Endothelial cell of umbilical vein (primary cell): ENCODE measurements at regions not wholly inside any gene's neighbourhood (a gene's known extent, or its start where the extent isn't known, plus 50 kb on each side); places are given as distances from the start of the nearest gene placed in this dataset.

Experiments used
- BruUV-seq: library from RNA; stranded (reverse); fragments of 400-500 nt; replicated peaks from 2 replicates; lab custom pipeline; 2021; lab: Mats Ljungman, UMichigan
- CTCF ChIA-PET: fragments of 300-600, 350-600 bp; sonication (Branson Sonifier 250); formaldehyde crosslinking; loops from one replicate; lab custom pipeline; 2021; ENCODE audit warnings: antibody characterized with exemption, inconsistent platforms; lab: Charles Lee
- POLR2A ChIA-PET: fragments of 300-600, 350-600 bp; sonication (Branson Sonifier 250); formaldehyde crosslinking; loops from one replicate; lab custom pipeline; 2021; ENCODE audit warnings: antibody characterized with exemption, inconsistent platforms; lab: Charles Lee
- DNase-seq: peaks from one replicate; pipeline ENCODE4 v3.0.0-alpha.2; 2011; ENCODE audit warnings: low read depth, low spot score
- FAIRE-seq: peaks from 2 replicates; lab custom pipeline; 2011; peaks lifted over from hg19 to GRCh38; lab: Jason Lieb, UNC
- H2AFZ ChIP-seq: 2 replicates; pipeline ENCODE4 v1.6.0; 2012; ENCODE audit warnings: low read depth, low read length, control low read depth, inconsistent platforms
- H3K27ac ChIP-seq: 2 replicates; pipeline ENCODE4 v1.5.1; 2011; ENCODE audit warnings: low read depth, mild to moderate bottlenecking, control low read depth, low read length, moderate library complexity; ENCODE audit not compliant: insufficient read depth
- H3K27me3 ChIP-seq, 2 experiments: 2 replicates each; pipeline versions ENCODE4 v1.6.0 to v1.6.1; 2011; ENCODE audit warnings: low read length in 2 of 2, mixed read lengths in 1 of 2; ENCODE audit not compliant: control insufficient read depth in 2 of 2, insufficient read depth in 2 of 2
- H3K36me3 ChIP-seq, 2 experiments: 2 replicates in 1 of 2; 3 replicates in 1 of 2; pipeline ENCODE4 v1.5.1; 2011; ENCODE audit warnings: low read length in 2 of 2, mild to moderate bottlenecking in 1 of 2, moderate library complexity in 1 of 2; ENCODE audit not compliant: control insufficient read depth in 2 of 2, insufficient read depth in 2 of 2; ENCODE audit errors: extremely low read depth in 1 of 2
- H3K4me1 ChIP-seq: 3 replicates; pipeline ENCODE4 v1.5.1; 2011; ENCODE audit warnings: mild to moderate bottlenecking, low read length; ENCODE audit not compliant: control insufficient read depth, insufficient read depth; ENCODE audit errors: extremely low read depth
- H3K4me2 ChIP-seq: 2 replicates; pipeline ENCODE4 v1.6.1; 2011; ENCODE audit warnings: low read length, control low read depth, mixed read lengths; ENCODE audit not compliant: insufficient read depth
- H3K4me3 ChIP-seq, 3 experiments: fragments of 200-600 bp in 1 of 3; sonication (generic), shearing (Covaris generic) in 1 of 3; replicated peaks in 1 of 3; 2 replicates each; pipeline ENCODE4 v1.5.1; 2011 to 2016; ENCODE audit warnings: control low read depth in 3 of 3, low read length in 3 of 3, mild to moderate bottlenecking in 2 of 3, inconsistent platforms in 1 of 3, low read depth in 1 of 3, moderate library complexity in 1 of 3; ENCODE audit not compliant: insufficient read depth in 1 of 3
- H3K79me2 ChIP-seq: 2 replicates; pipeline ENCODE4 v1.6.0; 2012; ENCODE audit warnings: low read length, inconsistent platforms; ENCODE audit not compliant: control insufficient read depth, insufficient read depth
- H3K9ac ChIP-seq: replicated peaks from 2 replicates; pipeline ENCODE3; 2011; ENCODE audit warnings: low read length, control low read depth; ENCODE audit not compliant: insufficient read depth; ENCODE audit errors: extremely low read depth
- H3K9me1 ChIP-seq: replicated peaks from 3 replicates; pipeline ENCODE4 v1.6.0; 2011; ENCODE audit warnings: mild to moderate bottlenecking, low read length; ENCODE audit not compliant: control insufficient read depth, insufficient read depth; ENCODE audit errors: extremely low read depth
- H3K9me3 ChIP-seq: replicated peaks from 2 replicates; pipeline ENCODE4 v1.5.1; 2012; ENCODE audit warnings: low read length, inconsistent platforms; ENCODE audit not compliant: control insufficient read depth, insufficient read depth
- H4K20me1 ChIP-seq: replicated peaks from 2 replicates; pipeline ENCODE3; 2011; ENCODE audit warnings: mild to moderate bottlenecking, low read length; ENCODE audit not compliant: control insufficient read depth, insufficient read depth; ENCODE audit errors: extremely low read depth
- EZH2 ChIP-seq: IDR thresholded peaks from 2 replicates; pipeline ENCODE4 v1.6.1; 2012; ENCODE audit warnings: borderline replicate concordance, low read depth, mild to moderate bottlenecking, moderate library complexity, low read length, inconsistent platforms; ENCODE audit not compliant: severe bottlenecking
- FOS ChIP-seq: IDR thresholded peaks from 2 replicates; pipeline ENCODE4 v1.6.1; 2011; ENCODE audit warnings: mild to moderate bottlenecking, low read length, moderate library complexity, borderline replicate concordance; ENCODE audit not compliant: insufficient read depth
- GATA2 ChIP-seq: IDR thresholded peaks from 2 replicates; pipeline ENCODE4 v1.7.0; 2011; ENCODE audit warnings: low read depth, mild to moderate bottlenecking, moderate library complexity, mixed read lengths, low read length; ENCODE audit not compliant: insufficient read length, insufficient read depth
- JUN ChIP-seq: IDR thresholded peaks from 2 replicates; pipeline ENCODE4 v1.6.1; 2011; ENCODE audit warnings: borderline replicate concordance, low read depth; ENCODE audit not compliant: insufficient read length, insufficient read depth
- MYC ChIP-seq: IDR thresholded peaks from one replicate; pipeline ENCODE4 v1.6.1; 2011; ENCODE audit warnings: mild to moderate bottlenecking, low read depth, low read length
- POLR2A ChIP-seq: IDR thresholded peaks from 2 replicates; pipeline ENCODE4 v1.6.1; 2012; ENCODE audit warnings: low read depth, mild to moderate bottlenecking, control low read depth, low read length
- POLR2AphosphoS5 ChIP-seq: IDR thresholded peaks from 2 replicates; pipeline ENCODE4 v1.6.1; 2012; ENCODE audit warnings: low read depth, mild to moderate bottlenecking, control low read depth, low read length, moderate library complexity; ENCODE audit not compliant: insufficient read depth
- dilution Hi-C: fragments of 300-500 bp; cut with MboI; formaldehyde crosslinking; loops from one replicate; pipeline ENCODE4 v1.15.0; 2019; ENCODE audit warnings: low sequenced_read_pairs; ENCODE audit not compliant: extremely low pct_ligation_motif_present
- intact Hi-C: fragments of 100-400 bp; cut with micrococcal nuclease; formaldehyde crosslinking; loops from one replicate; pipeline ENCODE4 v1.10.0; 2022
- TF ChIP-seq, protein P1 (sequence below), 2 donors: IDR thresholded peaks; 1 replicate in 1 of 2; 2 replicates in 1 of 2; pipeline ENCODE4 v1.5.1; 2011; ENCODE audit warnings: low read length in 2 of 2, mild to moderate bottlenecking in 2 of 2, moderate library complexity in 2 of 2, control low read depth in 1 of 2, inconsistent platforms in 1 of 2, low read depth in 1 of 2; ENCODE audit not compliant: insufficient read depth in 1 of 2; ENCODE audit errors: extremely low read depth in 1 of 2
- TF ChIP-seq, protein P2 (sequence below): IDR thresholded peaks from 2 replicates; pipeline ENCODE4 v1.6.1; 2011; ENCODE audit not compliant: insufficient read depth, insufficient read length

DNA sequence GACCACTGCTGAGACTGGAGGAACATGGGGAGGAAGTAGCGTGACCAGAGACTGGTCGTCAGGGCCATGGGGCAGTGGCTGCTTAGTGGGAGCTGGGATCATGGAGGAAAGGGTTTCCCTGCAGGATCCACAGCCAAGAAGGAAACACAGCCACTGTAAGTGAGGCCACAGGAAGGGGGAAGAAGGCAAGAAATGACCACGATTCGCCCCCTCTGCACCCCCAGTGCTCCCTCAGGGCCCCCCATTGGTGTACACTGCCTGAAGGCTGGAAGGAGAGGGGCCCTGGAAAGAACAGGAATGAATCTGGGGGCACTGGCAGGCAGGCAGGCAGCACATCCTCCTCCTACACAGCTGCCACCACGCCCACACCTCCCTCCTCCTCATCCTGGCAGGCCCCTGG lies 62.5 kb upstream of the RMDN2 start:
- no peaks in the 10 kb centered on the region for H3K9me1 ChIP-seq
- no peak overlapping the region for H3K4me3 ChIP-seq
- POLR2A ChIA-PET: no interaction called here
- intact Hi-C loops (no loop called here), dilution Hi-C loops (loop anchor here (25.0 kb wide), 1 partner anchor 450 kb away; no protein-coding TSS in a partner anchor)
- CTCF ChIA-PET: interaction anchor here (1.3 to 2.0 kb wide), 2 partner anchors 15 to 448 kb away, joined by 3 to 17 read pairs; no protein-coding TSS in a partner anchor
- H3K79me2 ChIP-seq: no peaks in the 10 kb centered on the region
- no peaks in the 10 kb centered on the region for H4K20me1 ChIP-seq
- no peaks in the 10 kb centered on the region for H3K27me3 ChIP-seq
- no peak overlapping the region for H3K9ac ChIP-seq
- H2AFZ ChIP-seq: no peak overlapping the region
- no peaks in the 10 kb centered on the region for H3K9me3 ChIP-seq
- H3K27ac ChIP-seq: no peak overlapping the region
- H3K36me3 ChIP-seq: no peaks in the 10 kb centered on the region
- BruUV-seq: no TSS peak
- DNase-seq (no peak), FAIRE-seq (no peak)
- H3K4me1 ChIP-seq: no peaks in the 10 kb centered on the region
- no peak for TF ChIP-seq FOS
- no peak for TF ChIP-seq GATA2
- TF ChIP-seq, protein P1, sequence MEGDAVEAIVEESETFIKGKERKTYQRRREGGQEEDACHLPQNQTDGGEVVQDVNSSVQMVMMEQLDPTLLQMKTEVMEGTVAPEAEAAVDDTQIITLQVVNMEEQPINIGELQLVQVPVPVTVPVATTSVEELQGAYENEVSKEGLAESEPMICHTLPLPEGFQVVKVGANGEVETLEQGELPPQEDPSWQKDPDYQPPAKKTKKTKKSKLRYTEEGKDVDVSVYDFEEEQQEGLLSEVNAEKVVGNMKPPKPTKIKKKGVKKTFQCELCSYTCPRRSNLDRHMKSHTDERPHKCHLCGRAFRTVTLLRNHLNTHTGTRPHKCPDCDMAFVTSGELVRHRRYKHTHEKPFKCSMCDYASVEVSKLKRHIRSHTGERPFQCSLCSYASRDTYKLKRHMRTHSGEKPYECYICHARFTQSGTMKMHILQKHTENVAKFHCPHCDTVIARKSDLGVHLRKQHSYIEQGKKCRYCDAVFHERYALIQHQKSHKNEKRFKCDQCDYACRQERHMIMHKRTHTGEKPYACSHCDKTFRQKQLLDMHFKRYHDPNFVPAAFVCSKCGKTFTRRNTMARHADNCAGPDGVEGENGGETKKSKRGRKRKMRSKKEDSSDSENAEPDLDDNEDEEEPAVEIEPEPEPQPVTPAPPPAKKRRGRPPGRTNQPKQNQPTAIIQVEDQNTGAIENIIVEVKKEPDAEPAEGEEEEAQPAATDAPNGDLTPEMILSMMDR (IDR thresholded peaks at IDR 0.05; ENCODE audit: extremely low read depth in 1 of 2, insufficient read depth in 1 of 2, low read depth in 1 of 2, low read length in 2 of 2): no peak
- TF ChIP-seq EZH2: no peak
- no peak for TF ChIP-seq MYC
- no peak for TF ChIP-seq POLR2A
- no peak for TF ChIP-seq JUN
- TF ChIP-seq POLR2AphosphoS5: no peak
- TF ChIP-seq, protein P2, sequence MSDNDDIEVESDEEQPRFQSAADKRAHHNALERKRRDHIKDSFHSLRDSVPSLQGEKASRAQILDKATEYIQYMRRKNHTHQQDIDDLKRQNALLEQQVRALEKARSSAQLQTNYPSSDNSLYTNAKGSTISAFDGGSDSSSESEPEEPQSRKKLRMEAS: no peak
- no peak overlapping the region for H3K4me2 ChIP-seq
